IgD-negative memory B cell (primary cell): ENCODE measurements at regions not wholly inside any gene's neighbourhood (a gene's known extent, or its start where the extent isn't known, plus 50 kb on each side); places are given as distances from the start of the nearest gene placed in this dataset.

Experiments
- H3K27ac Mint-ChIP-seq, 3 donors: one replicate each; pipeline ENCODE4 v1.8.0; 2020 to 2022; ENCODE audit warnings: mild to moderate bottlenecking in 3 of 3, mixed read lengths in 3 of 3, moderate library complexity in 1 of 3
- H3K27me3 Mint-ChIP-seq: one replicate; pipeline ENCODE4 v1.8.0; 2021; ENCODE audit warnings: mixed read lengths
- H3K36me3 Mint-ChIP-seq: one replicate; pipeline ENCODE4 v1.8.0; 2020; ENCODE audit warnings: mild to moderate bottlenecking, mixed read lengths
- H3K4me1 Mint-ChIP-seq, 3 donors: one replicate each; pipeline ENCODE4 v1.8.0; 2020 to 2022; ENCODE audit warnings: mixed read lengths in 3 of 3, mild to moderate bottlenecking in 1 of 3
- H3K4me3 Mint-ChIP-seq, 4 donors: one replicate each; pipeline ENCODE4 v1.8.0; 2020 to 2022; ENCODE audit warnings: mild to moderate bottlenecking in 4 of 4, mixed read lengths in 4 of 4, moderate library complexity in 3 of 4
- H3K9me3 Mint-ChIP-seq, 3 donors: one replicate each; pipeline ENCODE4 v1.8.0; 2020 to 2021; ENCODE audit warnings: mixed read lengths in 3 of 3, mild to moderate bottlenecking in 1 of 3

GRCh38 chr11:104637662-104638170, 260.5 kb downstream of the CASP12 start:
- Mint-ChIP-seq H3K36me3 (peaks cover 3% of the 10 kb centered on the region), H3K4me1 (no peaks in the 10 kb centered on the region), H3K4me3 (no peak overlapping the region), H3K9me3 (no peaks in the 10 kb centered on the region), H3K27ac (no peak overlapping the region), H3K27me3 (no peaks in the 10 kb centered on the region)

DNA sequence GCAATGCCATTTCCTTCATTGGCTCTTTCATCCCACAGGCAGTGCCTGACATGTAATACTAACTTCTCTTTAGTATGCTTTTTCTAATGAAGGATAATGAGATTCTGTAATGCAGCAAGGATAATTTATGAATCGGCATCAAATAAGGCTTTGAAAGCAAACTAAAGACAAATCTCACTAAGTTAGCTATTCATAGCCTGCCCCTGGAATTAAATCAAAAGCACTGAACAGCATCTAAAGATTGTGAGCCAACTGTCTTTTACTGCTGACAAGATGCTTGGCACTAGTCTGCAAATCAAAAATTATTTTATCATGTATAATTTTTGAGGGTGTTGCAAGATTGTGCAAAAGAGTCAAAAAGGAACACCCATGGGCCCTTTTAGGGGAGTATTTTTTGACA, 265.0 kb downstream of the CASP12 start:
- no peaks in the 10 kb centered on the region for H3K27me3 Mint-ChIP-seq
- no peaks in the 10 kb centered on the region for H3K4me1 Mint-ChIP-seq
- no peak overlapping the region for H3K4me3 Mint-ChIP-seq
- H3K27ac Mint-ChIP-seq = no peak overlapping the region
- H3K36me3 Mint-ChIP-seq = peaks cover 4% of the 10 kb centered on the region
- peaks cover 0 to 3% (median 0%) of the 10 kb centered on the region in 3 donors for H3K9me3 Mint-ChIP-seq

GRCh38 chr11:104630352-104630751, 267.9 kb downstream of the CASP12 start:
- H3K36me3 Mint-ChIP-seq = peaks cover 4% of the 10 kb centered on the region
- H3K9me3 Mint-ChIP-seq = peaks cover 0 to 3% (median 0%) of the 10 kb centered on the region in 3 donors
- no peaks in the 10 kb centered on the region for H3K27me3 Mint-ChIP-seq
- no peak overlapping the region for H3K4me3 Mint-ChIP-seq
- no peaks in the 10 kb centered on the region for H3K4me1 Mint-ChIP-seq
- H3K27ac Mint-ChIP-seq = no peak overlapping the region

- peaks cover 0 to 1% (median 0%) of the 10 kb centered on the region in 3 donors for H3K4me1 Mint-ChIP-seq
- H3K27ac Mint-ChIP-seq = no peak overlapping the region
- peaks cover 0 to 1% (median 0%) of the 10 kb centered on the region in 3 donors for H3K9me3 Mint-ChIP-seq
- no peaks in the 10 kb centered on the region for H3K36me3 Mint-ChIP-seq
- no peaks in the 10 kb centered on the region for H3K27me3 Mint-ChIP-seq
- H3K4me3 Mint-ChIP-seq = no peak overlapping the region
Observed at GRCh38 chr11:104625246-104625645, 273.0 kb downstream of the CASP12 start.

DNA sequence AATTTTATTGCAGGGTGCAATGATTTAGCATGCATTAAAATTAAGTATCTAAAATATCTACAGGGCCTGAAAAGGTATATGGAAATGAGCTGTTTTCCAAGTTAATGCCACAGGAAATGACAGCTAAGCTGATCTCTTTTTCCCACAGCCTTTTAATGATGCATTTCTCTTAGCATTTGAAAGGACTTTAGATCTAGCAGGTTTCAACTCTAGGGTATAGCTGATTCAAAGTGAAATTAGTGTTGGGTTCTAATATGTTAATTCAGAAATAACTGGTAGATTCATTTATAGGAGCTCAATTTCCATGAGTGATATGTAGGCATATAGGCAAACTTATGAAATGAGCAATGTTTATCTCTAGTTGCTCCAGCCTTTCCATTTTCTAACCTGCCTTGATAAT, 274.2 kb downstream of the CASP12 start:
- Mint-ChIP-seq H3K27me3 (no peaks in the 10 kb centered on the region), H3K27ac (no peak overlapping the region), H3K9me3 (peaks cover 0 to 1% (median 0%) of the 10 kb centered on the region in 3 donors), H3K4me1 (peaks cover 0 to 1% (median 0%) of the 10 kb centered on the region in 3 donors), H3K4me3 (no peak overlapping the region), H3K36me3 (no peaks in the 10 kb centered on the region)

- Mint-ChIP-seq H3K36me3 (no peaks in the 10 kb centered on the region), H3K9me3 (peaks cover 0 to 1% (median 0%) of the 10 kb centered on the region in 3 donors), H3K27me3 (no peaks in the 10 kb centered on the region), H3K27ac (no peak overlapping the region), H3K4me3 (no peak overlapping the region), H3K4me1 (peaks cover 0 to 1% (median 0%) of the 10 kb centered on the region in 3 donors)
Observed at GRCh38 chr11:104623518-104623917, 274.7 kb downstream of the CASP12 start.

DNA sequence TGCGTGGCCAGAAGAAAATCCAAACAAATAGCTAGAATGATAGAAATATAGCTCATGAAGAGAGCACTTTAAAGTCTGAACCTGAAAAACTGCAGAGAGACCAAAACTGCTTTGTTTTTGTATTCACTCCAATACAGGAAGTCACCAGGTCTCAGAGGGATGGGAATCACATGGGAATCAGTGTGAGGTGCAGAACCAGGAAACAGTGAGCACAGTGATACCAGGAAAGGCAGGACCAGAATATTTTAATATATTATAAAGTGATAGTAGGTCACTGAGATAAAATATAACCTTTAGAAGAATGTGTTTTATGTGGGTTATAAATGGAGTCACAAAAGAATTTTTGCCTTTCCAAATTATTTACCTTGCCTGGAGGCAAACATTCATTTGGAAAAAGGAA, 277.3 kb downstream of the CASP12 start:
- Mint-ChIP-seq H3K27me3 (no peaks in the 10 kb centered on the region), H3K4me1 (peaks cover 0 to 1% (median 0%) of the 10 kb centered on the region in 3 donors), H3K27ac (no peak overlapping the region), H3K4me3 (no peak overlapping the region), H3K36me3 (no peaks in the 10 kb centered on the region), H3K9me3 (peaks cover 0 to 4% (median 0%) of the 10 kb centered on the region in 3 donors)

DNA sequence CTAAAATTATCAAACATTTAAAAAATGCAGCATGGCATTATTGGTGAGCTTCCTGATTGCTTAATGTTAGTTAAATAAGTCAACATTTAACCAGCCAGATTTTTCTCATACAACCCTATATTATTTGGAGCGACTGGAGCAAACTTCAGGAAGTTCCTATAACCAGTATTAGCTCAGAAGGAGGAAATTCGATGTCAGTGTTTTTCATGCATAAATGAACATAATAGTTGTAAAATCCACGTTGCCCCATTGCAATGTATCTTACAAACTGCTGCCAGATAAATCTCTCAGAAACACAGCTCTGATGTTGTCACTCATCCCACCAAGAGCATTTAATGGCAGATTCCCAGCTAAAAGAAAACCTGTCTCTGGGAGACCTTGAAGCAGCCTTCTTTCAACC, 278.5 kb downstream of the CASP12 start:
- Mint-ChIP-seq H3K27me3 (no peaks in the 10 kb centered on the region), H3K36me3 (no peaks in the 10 kb centered on the region), H3K27ac (no peak overlapping the region), H3K4me1 (peaks cover 0 to 5% (median 3%) of the 10 kb centered on the region in 3 donors), H3K4me3 (no peak overlapping the region), H3K9me3 (peaks cover 0 to 4% (median 0%) of the 10 kb centered on the region in 3 donors)

GRCh38 chr11:104618954-104619353, 279.3 kb downstream of the CASP12 start:
- no peak overlapping the region for H3K27ac Mint-ChIP-seq
- no peaks in the 10 kb centered on the region for H3K27me3 Mint-ChIP-seq
- H3K36me3 Mint-ChIP-seq = no peaks in the 10 kb centered on the region
- peaks cover 0 to 5% (median 3%) of the 10 kb centered on the region in 3 donors for H3K4me1 Mint-ChIP-seq
- H3K4me3 Mint-ChIP-seq = no peak overlapping the region
- H3K9me3 Mint-ChIP-seq = peaks cover 0 to 4% (median 0%) of the 10 kb centered on the region in 3 donors

GRCh38 chr11:104614961-104615360, 283.3 kb downstream of the CASP12 start:
- Mint-ChIP-seq H3K4me1 (peaks cover 0 to 4% (median 3%) of the 10 kb centered on the region in 3 donors), H3K27me3 (no peaks in the 10 kb centered on the region), H3K36me3 (no peaks in the 10 kb centered on the region), H3K4me3 (no peak overlapping the region), H3K9me3 (peaks cover 0 to 3% (median 0%) of the 10 kb centered on the region in 3 donors), H3K27ac (no peak overlapping the region)

DNA sequence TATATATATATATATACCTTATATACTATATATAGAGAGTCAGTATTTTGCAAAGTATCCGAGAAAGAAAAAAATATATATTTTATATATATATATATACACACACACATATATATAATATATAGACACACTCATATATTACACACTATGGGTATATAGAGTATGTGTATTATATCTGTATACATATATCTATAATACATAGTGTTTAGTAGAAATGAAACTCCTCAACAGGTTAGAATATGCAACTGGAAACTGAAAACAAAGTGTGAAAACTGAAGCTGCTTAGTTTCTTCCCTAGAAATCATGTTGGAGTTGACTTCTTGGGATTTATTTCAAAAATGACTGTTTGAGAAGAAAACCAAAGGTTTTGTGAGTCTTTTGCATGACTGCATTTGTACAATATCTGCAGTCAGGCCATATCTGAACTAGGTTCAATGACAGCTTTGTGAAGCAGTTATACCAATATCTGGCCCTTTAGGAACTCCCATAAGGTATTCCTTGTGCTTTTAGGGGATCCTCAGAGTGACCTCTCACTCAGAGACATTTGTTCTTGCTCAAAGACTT, 284.1 kb downstream of the CASP12 start:
- H3K36me3 Mint-ChIP-seq = no peaks in the 10 kb centered on the region
- H3K27me3 Mint-ChIP-seq = no peaks in the 10 kb centered on the region
- H3K27ac Mint-ChIP-seq = no peak overlapping the region
- H3K9me3 Mint-ChIP-seq = peaks cover 0 to 3% (median 0%) of the 10 kb centered on the region in 3 donors
- H3K4me3 Mint-ChIP-seq = no peak overlapping the region
- H3K4me1 Mint-ChIP-seq = peaks cover 2 to 4% (median 3%) of the 10 kb centered on the region in 3 donors

DNA sequence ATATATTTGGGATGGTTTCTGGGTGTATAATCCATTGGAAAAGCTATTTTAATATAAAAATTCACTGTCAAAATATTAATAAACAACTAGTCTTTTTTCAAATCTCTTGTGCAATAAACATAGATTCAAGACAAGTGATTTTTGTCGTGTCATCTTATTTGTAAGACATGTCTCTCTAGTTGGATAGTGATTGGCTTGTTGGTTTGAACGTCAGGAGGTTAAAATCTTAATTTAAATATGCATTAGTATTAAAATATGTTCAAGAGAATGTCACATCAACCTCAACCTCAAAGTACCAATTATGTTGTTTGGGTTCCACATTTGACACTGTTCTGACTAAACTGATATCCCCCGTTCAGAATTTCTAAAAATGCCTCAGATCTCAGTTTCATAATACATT, 287.6 kb downstream of the CASP12 start:
- Mint-ChIP-seq H3K27ac (no peak overlapping the region), H3K27me3 (no peaks in the 10 kb centered on the region), H3K9me3 (no peaks in the 10 kb centered on the region), H3K4me1 (peaks cover 3 to 4% (median 3%) of the 10 kb centered on the region in 3 donors), H3K4me3 (no peak overlapping the region), H3K36me3 (no peaks in the 10 kb centered on the region)

DNA sequence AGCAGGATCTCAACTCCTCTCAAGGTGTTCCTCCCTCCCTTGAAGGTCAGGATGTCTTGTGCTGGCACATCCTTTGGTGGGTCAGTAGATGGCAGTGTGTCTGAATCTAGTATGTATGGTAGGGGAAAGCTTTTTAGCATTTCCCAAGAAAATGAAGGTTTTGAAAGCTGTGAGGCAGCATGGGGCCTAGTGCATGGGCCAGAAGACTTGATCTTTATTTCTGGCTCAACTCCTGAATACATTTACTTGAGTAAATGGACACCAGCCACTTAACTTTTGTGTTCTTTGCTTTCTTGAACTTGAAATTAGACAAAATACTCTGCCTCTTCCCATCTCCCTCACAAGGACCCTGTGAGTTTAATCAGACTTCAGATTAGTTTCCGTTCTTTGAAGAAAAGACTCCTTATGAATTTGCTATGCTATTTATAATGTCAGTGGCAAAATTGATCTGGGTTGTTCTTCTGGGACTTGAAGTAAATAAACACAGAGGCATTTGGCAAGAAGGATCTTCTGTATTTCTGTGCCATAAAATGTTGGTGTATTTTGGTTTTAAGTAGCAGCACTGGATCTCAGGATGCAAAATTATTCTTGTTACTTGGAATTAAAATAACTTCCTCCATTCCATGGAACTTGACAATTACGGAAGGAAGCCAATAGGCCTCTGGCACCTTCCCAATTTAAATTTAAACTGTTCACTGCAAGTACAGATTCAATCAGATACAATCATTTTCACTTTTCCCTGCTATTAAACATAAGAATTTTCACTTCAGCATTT, 288.8 kb downstream of the CASP12 start:
- Mint-ChIP-seq H3K4me3 (no peak overlapping the region), H3K4me1 (peaks cover 0 to 3% (median 0%) of the 10 kb centered on the region in 3 donors), H3K9me3 (no peaks in the 10 kb centered on the region), H3K36me3 (no peaks in the 10 kb centered on the region), H3K27ac (no peak overlapping the region), H3K27me3 (no peaks in the 10 kb centered on the region)

DNA sequence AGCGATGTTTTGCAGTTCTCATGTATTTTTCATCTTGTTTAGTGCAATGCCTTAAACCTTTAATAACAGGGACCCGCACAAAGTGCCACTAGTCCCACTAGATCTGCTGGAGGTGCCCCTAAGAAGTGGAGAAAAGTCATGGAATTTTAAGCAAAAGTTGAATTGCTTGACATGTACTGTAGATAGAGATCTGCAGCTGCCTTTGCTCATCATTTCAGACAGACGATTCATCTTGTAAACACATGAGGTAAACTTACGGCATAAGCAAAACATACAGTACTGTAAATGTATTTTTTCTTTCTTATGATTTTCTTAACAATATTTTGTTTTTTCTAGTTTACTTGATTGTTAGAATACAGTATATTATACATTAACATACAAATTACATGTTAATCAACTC, 295.6 kb downstream of the CASP12 start:
- H3K27ac Mint-ChIP-seq = no peak overlapping the region
- no peaks in the 10 kb centered on the region for H3K36me3 Mint-ChIP-seq
- H3K4me1 Mint-ChIP-seq = no peaks in the 10 kb centered on the region
- H3K27me3 Mint-ChIP-seq = no peaks in the 10 kb centered on the region
- H3K4me3 Mint-ChIP-seq = no peak overlapping the region
- H3K9me3 Mint-ChIP-seq = peaks cover 0 to 6% (median 5%) of the 10 kb centered on the region in 3 donors

GRCh38 chr11:104594228-104594958, 303.9 kb downstream of the CASP12 start:
- H3K36me3 Mint-ChIP-seq = no peaks in the 10 kb centered on the region
- H3K27ac Mint-ChIP-seq = no peak overlapping the region
- peaks cover 7% of the 10 kb centered on the region for H3K27me3 Mint-ChIP-seq
- H3K4me3 Mint-ChIP-seq = no peak overlapping the region
- H3K4me1 Mint-ChIP-seq = no peaks in the 10 kb centered on the region
- H3K9me3 Mint-ChIP-seq = no peaks in the 10 kb centered on the region
